Activated gamma-delta T cell treated with anti-CD3 and anti-CD28 coated beads, Interleukin-2, amount 50 U/mL, for 16 hours (primary cell): ENCODE measurements at regions not wholly inside any gene's neighbourhood (a gene's known extent, or its start where the extent isn't known, plus 50 kb on each side); places are given as distances from the start of the nearest gene placed in this dataset.
"Not testable (repeated sequence)": the region's sequence is repeated elsewhere in the genome, so short reads cannot be mapped to it uniquely, and the experiment has no call there.

Experiments
- DNase-seq: peaks from one replicate; pipeline ENCODE4 v3.0.0-alpha.2; 2020; ENCODE audit warnings: low read depth

- DNase-seq: no peak
Measured at GRCh38 chr2:12623051-12623450, 93.7 kb upstream of the TRIB2 start.

GRCh38 chr2:12624384-12624783 lies 92.4 kb upstream of the TRIB2 start:
- DNase-seq: no peak

GRCh38 chr2:12624905-12625598 lies 91.7 kb upstream of the TRIB2 start:
- DNase-seq: no peak

- DNase-seq: not testable (repeated sequence)
Measured at GRCh38 chr2:12628541-12628940, 88.2 kb upstream of the TRIB2 start.

GRCh38 chr2:12636837-12637581 lies 79.7 kb upstream of the TRIB2 start:
- DNase-seq: no peak

GRCh38 chr2:12637754-12638153 lies 79.0 kb upstream of the TRIB2 start:
- no peak for DNase-seq

- DNase-seq: no peak
Measured at GRCh38 chr2:12641441-12641840, 75.3 kb upstream of the TRIB2 start.

GRCh38 chr2:12642332-12642731 lies 74.4 kb upstream of the TRIB2 start:
- no peak for DNase-seq

- DNase-seq: no peak
Measured at GRCh38 chr2:12642859-12643258, 73.9 kb upstream of the TRIB2 start.

- DNase-seq: no peak
Measured at GRCh38 chr2:12649602-12650400, 66.9 kb upstream of the TRIB2 start.

GRCh38 chr2:12651641-12652040 lies 65.1 kb upstream of the TRIB2 start:
- no peak for DNase-seq

- no peak for DNase-seq
Measured at GRCh38 chr2:12652723-12653122, 64.0 kb upstream of the TRIB2 start.

GRCh38 chr2:12657560-12657959 lies 59.2 kb upstream of the TRIB2 start:
- DNase-seq: no peak

GRCh38 chr2:12658310-12658945 lies 58.3 kb upstream of the TRIB2 start:
- no peak for DNase-seq

GRCh38 chr2:12661489-12661888 lies 55.2 kb upstream of the TRIB2 start:
- no peak for DNase-seq

GRCh38 chr2:12663306-12664037 lies 53.3 kb upstream of the TRIB2 start:
- no peak for DNase-seq

- DNase-seq: no peak
Measured at GRCh38 chr2:12665334-12665733, 51.4 kb upstream of the TRIB2 start.

GRCh38 chr2:12666445-12666844 lies 50.3 kb upstream of the TRIB2 start:
- no peak for DNase-seq
